Peyer's patch (tissue), 4 donors: ENCODE measurements at regions not wholly inside any gene's neighbourhood (a gene's known extent, or its start where the extent isn't known, plus 50 kb on each side); places are given as distances from the start of the nearest gene placed in this dataset.

ENCODE experiments used
- CTCF ChIP-seq, 6 experiments: fragments of 450-650 bp in 4 of 6; fragments of 200-600 bp in 2 of 6; sonication (generic) in 1 of 6; IDR thresholded peaks; one replicate each; pipeline ENCODE4 v1.5.1; 2017 to 2019; ENCODE audit warnings: antibody characterized with exemption in 6 of 6, mild to moderate bottlenecking in 3 of 6, moderate library complexity in 1 of 6
- POLR2A ChIP-seq, 2 donors: fragments of 450-650 bp; IDR thresholded peaks; one replicate each; pipeline ENCODE4 v1.5.1; 2017; ENCODE audit warnings: antibody characterized with exemption in 2 of 2, mild to moderate bottlenecking in 2 of 2, moderate library complexity in 2 of 2

DNA sequence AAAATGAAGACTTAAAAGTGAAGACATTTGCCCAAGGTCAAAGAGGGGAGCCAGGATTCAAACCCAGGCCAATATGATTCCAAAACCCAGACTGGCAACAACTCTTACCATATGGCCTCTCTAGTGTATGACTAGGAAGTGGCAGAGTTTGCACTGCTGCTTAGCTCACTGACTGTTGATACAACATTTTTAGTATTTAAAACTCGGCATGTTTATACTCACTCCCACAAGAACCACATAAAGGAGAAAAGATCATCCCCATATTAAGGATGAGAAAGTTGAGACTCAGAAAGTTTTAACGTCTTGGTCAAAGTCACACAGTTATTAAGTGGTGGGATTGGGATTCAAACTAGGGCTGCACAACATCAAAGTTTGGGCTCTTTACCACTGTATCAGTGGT lies 81.7 kb downstream of the CCDC34 start:
- no peak for TF ChIP-seq CTCF (IDR thresholded peaks at IDR 0.05)
- no peak for TF ChIP-seq POLR2A (IDR thresholded peaks at IDR 0.05)
